ENCODE measurements at regions not wholly inside any gene's neighbourhood (a gene's known extent, or its start where the extent isn't known, plus 50 kb on each side); places are given as distances from the start of the nearest gene placed in this dataset.
"Not testable (repeated sequence)": the region's sequence is repeated elsewhere in the genome, so short reads cannot be mapped to it uniquely, and the experiment has no call there.

DNA sequence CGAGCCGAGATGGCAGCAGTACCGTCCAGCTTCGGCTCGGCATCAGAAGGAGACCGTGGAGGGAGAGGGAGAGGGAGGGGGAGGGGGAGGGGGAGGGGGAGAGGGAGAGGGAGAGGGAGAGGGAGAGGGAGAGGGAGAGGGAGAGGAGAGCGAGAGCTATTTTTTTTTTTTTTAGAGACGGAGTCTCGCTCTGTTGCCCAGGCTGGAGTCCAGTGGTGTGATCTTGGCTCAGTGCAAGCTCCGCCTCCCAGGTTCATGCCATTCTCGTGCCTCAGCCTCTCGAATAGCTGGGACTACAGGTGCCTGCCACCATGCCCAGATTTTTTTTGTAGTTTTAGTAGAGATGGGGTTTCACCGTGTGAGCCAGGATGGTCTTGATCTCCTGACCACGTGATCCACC lies 106.1 kb upstream of the EEF2KMT start:
- not testable (repeated sequence) for TF ChIP-seq POLR2AphosphoS5, POLR2A (IDR thresholded peaks at IDR 0.05)
